GM12892 (cell line): ENCODE measurements at regions not wholly inside any gene's neighbourhood (a gene's known extent, or its start where the extent isn't known, plus 50 kb on each side); places are given as distances from the start of the nearest gene placed in this dataset.
"Not testable (repeated sequence)": the region's sequence is repeated elsewhere in the genome, so short reads cannot be mapped to it uniquely, and the experiment has no call there.

Experiments used
- DNase-seq: peaks from one replicate; pipeline ENCODE4 v3.0.0; 2011; ENCODE audit not compliant: insufficient read length
- FAIRE-seq: peaks from 2 replicates; lab custom pipeline; 2011; peaks lifted over from hg19 to GRCh38; lab: Jason Lieb, UNC
- POLR2A ChIP-seq: IDR thresholded peaks from 2 replicates; pipeline ENCODE4 v1.6.1; 2011; ENCODE audit warnings: low read depth, low read length, control low read depth
- POLR2AphosphoS5 ChIP-seq: IDR thresholded peaks from 2 replicates; pipeline ENCODE4 v1.6.1; 2011; ENCODE audit warnings: low read depth, low read length, control low read depth
- TAF1 ChIP-seq: IDR thresholded peaks from 2 replicates; pipeline ENCODE4 v1.6.1; 2011; ENCODE audit warnings: low read depth, mild to moderate bottlenecking, control low read depth, low read length, borderline replicate concordance

DNA sequence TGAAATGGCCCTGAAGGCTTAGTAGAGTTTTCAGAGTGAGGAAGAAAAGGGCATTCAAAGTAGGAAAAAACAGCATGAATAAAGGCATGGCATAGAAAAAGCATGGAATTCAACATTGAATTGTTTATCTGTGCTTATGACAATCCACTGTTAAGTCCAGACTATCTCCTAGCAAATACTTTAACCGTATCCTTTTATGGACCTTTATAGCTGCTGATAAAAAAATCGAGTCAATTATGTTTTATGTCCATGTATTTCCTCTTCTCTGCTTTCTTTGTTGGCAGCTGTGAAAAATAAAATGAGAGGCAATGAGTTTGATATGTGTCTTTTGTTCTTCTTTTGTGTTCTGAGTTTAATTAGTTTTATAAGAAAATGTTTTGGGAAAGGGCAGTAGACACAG lies 70.4 kb downstream of the TDRD15 start:
- no peak for DNase-seq
- no peak for FAIRE-seq
- TF ChIP-seq TAF1 (no peak), POLR2AphosphoS5 (no peak), POLR2A (no peak)

DNA sequence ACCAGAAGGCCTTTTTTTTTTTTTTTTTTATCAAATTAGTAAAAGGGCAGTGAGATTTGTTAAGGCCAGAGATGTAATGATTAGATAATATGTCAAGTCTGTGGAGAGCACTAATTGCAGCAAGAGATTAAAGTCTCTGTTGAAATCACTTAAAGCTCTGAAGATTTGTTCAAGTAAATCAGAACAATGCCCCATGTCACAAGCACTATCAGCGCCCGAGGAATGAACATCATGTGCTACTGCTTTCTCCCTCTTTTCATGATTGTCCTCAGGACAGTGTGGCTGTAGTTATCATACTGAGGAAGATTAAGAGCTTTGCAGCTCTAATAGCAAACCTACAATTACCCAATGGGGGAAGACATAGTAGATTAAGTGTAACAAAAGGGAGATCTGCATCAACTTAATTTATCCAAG lies 71.1 kb downstream of the TDRD15 start:
- TF ChIP-seq TAF1 (no peak), POLR2AphosphoS5 (no peak), POLR2A (no peak)
- no peak for FAIRE-seq
- DNase-seq: no peak

- TF ChIP-seq POLR2AphosphoS5 (no peak), TAF1 (no peak), POLR2A (no peak)
- DNase-seq: no peak
- FAIRE-seq: no peak
These were observed 71.6 kb downstream of the TDRD15 start for GRCh38 chr2:21195326-21195725.

DNA sequence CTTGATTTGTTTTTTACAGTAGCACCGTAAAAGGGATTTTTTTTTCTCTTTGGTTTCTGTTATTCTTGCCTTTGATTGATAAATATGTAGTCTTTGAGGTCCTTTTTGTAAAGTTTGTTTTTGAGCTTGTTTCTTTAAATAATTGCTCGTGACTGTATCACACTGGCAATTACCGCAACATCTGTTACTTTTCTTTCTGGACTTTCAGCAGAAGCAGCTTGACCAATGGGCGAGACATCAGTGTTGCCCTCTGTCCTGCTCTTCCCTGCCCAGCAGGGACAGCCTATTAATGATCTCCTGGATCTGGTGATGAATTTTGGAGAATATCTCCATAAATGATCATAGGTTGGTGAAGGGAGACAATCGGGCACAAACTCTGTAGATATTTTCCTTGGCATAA lies 74.9 kb downstream of the TDRD15 start:
- DNase-seq (no peak), FAIRE-seq (no peak)
- TF ChIP-seq POLR2A (no peak), TAF1 (no peak), POLR2AphosphoS5 (no peak)

GRCh38 chr2:21203976-21204375 lies 80.2 kb downstream of the TDRD15 start:
- no peak for TF ChIP-seq TAF1
- no peak for TF ChIP-seq POLR2A
- no peak for TF ChIP-seq POLR2AphosphoS5
- no peak for FAIRE-seq
- DNase-seq: no peak

- not testable (repeated sequence) for FAIRE-seq, DNase-seq
These were observed 90.3 kb downstream of the TDRD15 start for GRCh38 chr2:21214085-21214484.

DNA sequence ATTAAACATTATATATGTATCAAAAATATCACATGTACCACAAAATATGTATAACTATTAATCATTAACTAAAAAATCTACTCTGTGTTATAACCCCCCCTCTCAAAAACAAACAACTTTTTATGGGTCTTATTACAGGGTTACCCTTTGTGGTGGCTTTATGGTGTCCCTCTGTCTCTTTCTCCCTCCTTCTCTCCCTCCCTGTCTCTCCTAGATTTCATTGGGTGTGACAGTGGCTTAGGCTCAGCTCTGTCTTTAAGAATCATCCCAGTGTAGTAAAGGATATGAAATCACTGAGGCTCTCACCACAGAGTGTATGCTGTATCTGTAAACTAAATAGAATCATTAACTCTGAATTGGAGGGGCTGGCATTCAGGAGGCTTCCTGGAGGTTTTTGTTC lies 93.7 kb downstream of the TDRD15 start:
- TF ChIP-seq POLR2A (no peak), TAF1 (no peak), POLR2AphosphoS5 (no peak)
- no peak for FAIRE-seq
- no peak for DNase-seq

GRCh38 chr2:21220930-21221329 lies 97.2 kb downstream of the TDRD15 start:
- FAIRE-seq: no peak
- DNase-seq: no peak
- TF ChIP-seq TAF1 (no peak), POLR2AphosphoS5 (no peak), POLR2A (no peak)

DNA sequence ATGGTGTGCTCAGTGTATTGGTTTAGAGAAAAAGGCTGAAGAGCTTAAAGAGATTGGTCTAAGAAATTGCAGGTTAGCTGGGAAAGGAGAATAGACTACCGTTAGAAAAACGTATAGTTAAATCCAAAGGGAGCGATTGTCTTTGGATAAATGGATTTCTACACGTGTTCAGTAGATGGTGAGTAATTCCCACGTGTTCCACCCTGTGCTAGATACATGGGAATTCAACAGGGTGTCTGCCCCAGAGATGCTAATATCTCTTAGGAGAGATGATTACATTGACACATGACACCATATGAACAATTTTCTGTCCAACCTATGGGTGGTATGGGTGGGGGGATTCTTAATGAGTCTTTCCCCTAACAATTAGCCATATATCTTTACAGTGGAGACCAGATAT lies 99.8 kb downstream of the TDRD15 start:
- no peak for FAIRE-seq
- TF ChIP-seq POLR2AphosphoS5 (no peak), POLR2A (no peak), TAF1 (no peak)
- DNase-seq: no peak

- FAIRE-seq (no peak), DNase-seq (no peak)
- no peak for TF ChIP-seq POLR2A
- TF ChIP-seq TAF1: no peak
- TF ChIP-seq POLR2AphosphoS5: no peak
These were observed 104.5 kb downstream of the TDRD15 start for GRCh38 chr2:21228041-21228895.

DNA sequence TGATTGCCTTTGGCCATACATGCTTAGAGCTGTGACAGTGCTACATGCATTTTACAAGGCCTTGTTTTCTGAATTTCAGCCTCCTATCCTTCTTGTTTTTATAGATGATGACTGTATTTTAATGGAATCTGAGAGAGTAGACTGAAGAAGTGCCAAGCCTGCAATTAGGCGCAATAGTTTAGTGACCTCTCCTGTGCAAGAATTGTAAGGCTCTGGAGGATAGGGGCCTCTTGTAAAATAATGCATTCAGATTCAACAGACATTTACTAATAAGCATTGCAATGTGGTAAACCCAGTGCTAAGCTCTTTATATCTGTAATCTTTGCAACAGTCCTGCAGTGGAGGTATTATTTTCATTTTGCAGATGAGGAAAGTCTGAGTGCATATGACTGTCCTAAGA lies 105.5 kb downstream of the TDRD15 start:
- no peak for FAIRE-seq
- no peak for DNase-seq
- TF ChIP-seq TAF1: no peak
- TF ChIP-seq POLR2AphosphoS5: no peak
- no peak for TF ChIP-seq POLR2A

GRCh38 chr2:21230140-21230539 lies 106.4 kb downstream of the TDRD15 start:
- TF ChIP-seq TAF1: no peak
- TF ChIP-seq POLR2A: no peak
- no peak for TF ChIP-seq POLR2AphosphoS5
- DNase-seq: no peak
- FAIRE-seq: no peak

- DNase-seq (no peak), FAIRE-seq (no peak)
- no peak for TF ChIP-seq POLR2A
- no peak for TF ChIP-seq POLR2AphosphoS5
- no peak for TF ChIP-seq TAF1
These were observed 108.2 kb downstream of the TDRD15 start for GRCh38 chr2:21231985-21232384.
